Upper lobe of left lung (tissue), 6 donors: ENCODE measurements at regions not wholly inside any gene's neighbourhood (a gene's known extent, or its start where the extent isn't known, plus 50 kb on each side); places are given as distances from the start of the nearest gene placed in this dataset.

Experiments
- ATAC-seq, 2 donors: fragments of 200-7000 bp; cut with Tn5 transposase; one replicate each; pipeline ENCODE4 v1.9.1; 2022; ENCODE audit warnings: mild to moderate bottlenecking in 2 of 2, moderate library complexity in 2 of 2; ENCODE audit not compliant: low FRiP score in 2 of 2
- DNase-seq, 2 donors: peaks; one replicate each; pipeline ENCODE4 v3.0.0-alpha.2; 2019 to 2020
- H3K27ac ChIP-seq, 4 donors: fragments of 200-600 bp; sonication (generic); one replicate each; pipeline ENCODE4 v1.5.1; 2016 to 2019
- H3K27me3 ChIP-seq, 4 donors: fragments of 200-600 bp; sonication (generic); one replicate each; pipeline ENCODE4 v1.5.1; 2017 to 2019
- H3K36me3 ChIP-seq, 4 donors: fragments of 200-600 bp; sonication (generic); one replicate each; pipeline ENCODE4 v1.5.1; 2016 to 2019
- H3K4me1 ChIP-seq, 4 donors: fragments of 200-600 bp; sonication (generic); one replicate each; pipeline ENCODE4 v1.5.1; 2018 to 2019
- H3K4me3 ChIP-seq, 4 donors: fragments of 200-600 bp; sonication (generic); one replicate each; pipeline ENCODE4 v1.5.1; 2017 to 2019; ENCODE audit warnings: mild to moderate bottlenecking in 2 of 4, moderate library complexity in 1 of 4
- H3K9me3 ChIP-seq, 4 donors: fragments of 200-600 bp; sonication (generic); one replicate each; pipeline ENCODE4 v1.5.1; 2018 to 2019
- CTCF ChIP-seq, 6 experiments: fragments of 450-650 bp in 4 of 6; fragments of 200-600 bp in 2 of 6; sonication (generic) in 2 of 6; IDR thresholded peaks; one replicate each; pipeline ENCODE4 v1.5.1; 2016 to 2019; ENCODE audit warnings: antibody characterized with exemption in 6 of 6
- EP300 ChIP-seq, 4 donors: sonication (generic); formaldehyde crosslinking; IDR thresholded peaks; one replicate each; pipeline ENCODE4 v1.5.1; 2017; ENCODE audit warnings: antibody characterized with exemption in 4 of 4, control low read depth in 2 of 4
- POLR2A ChIP-seq, 4 donors: fragments of 450-650 bp; IDR thresholded peaks; one replicate each; pipeline ENCODE4 v1.5.1; 2016 to 2017; ENCODE audit warnings: antibody characterized with exemption in 4 of 4, mild to moderate bottlenecking in 2 of 4
- POLR2AphosphoS5 ChIP-seq, 2 donors: sonication (generic); formaldehyde crosslinking; IDR thresholded peaks; one replicate each; pipeline ENCODE4 v1.5.1; 2017; ENCODE audit warnings: antibody characterized with exemption in 2 of 2
- WGBS, 2 donors: methylation state at CpG; one replicate each; pipeline ENCODE4 v1.1.5; 2017 to 2018; 5-methylcytosine and 5-hydroxymethylcytosine counted together
- donor health status: DM: no; HTN: no; CAD: no; lungs with moderate emphysema.
- donor health status: DM: no; HTN: yes; CAD: no; lungs with severe emphysema.

- Histone ChIP-seq H3K9me3 (no peaks in the 10 kb centered on the region), H3K4me1 (no peaks in the 10 kb centered on the region), H3K36me3 (no peaks in the 10 kb centered on the region), H3K4me3 (no peak overlapping the region), H3K27ac (no peak overlapping the region), H3K27me3 (no peaks in the 10 kb centered on the region)
- DNase-seq (no peak), ATAC-seq (no peak)
- no peak for TF ChIP-seq POLR2AphosphoS5 (IDR thresholded peaks at IDR 0.05)
- 26% methylated on average over 1 of the region's 1 CpG; no CpG with 5 or more reads in 1 of the 2 donors for WGBS, 2 donors
These were observed 67.0 kb upstream of the RPS6KA3 start for GRCh38 chrX:20333672-20334071.

- Histone ChIP-seq H3K4me1 (no peaks in the 10 kb centered on the region), H3K36me3 (no peaks in the 10 kb centered on the region), H3K9me3 (no peaks in the 10 kb centered on the region), H3K4me3 (no peak overlapping the region), H3K27ac (no peak overlapping the region), H3K27me3 (no peaks in the 10 kb centered on the region)
- TF ChIP-seq CTCF (IDR thresholded peaks at IDR 0.05) (no peak), EP300 (IDR thresholded peaks at IDR 0.05) (no peak), POLR2AphosphoS5 (IDR thresholded peaks at IDR 0.05) (no peak), POLR2A (IDR thresholded peaks at IDR 0.05) (no peak)
- no peak for DNase-seq
- WGBS, 2 donors, result 79% methylated on average over 2 of the region's 2 CpGs; no CpG with 5 or more reads in 1 of the 2 donors
- ATAC-seq, result no peak
These were observed 63.8 kb upstream of the RPS6KA3 start for GRCh38 chrX:20330545-20330944.

GRCh38 chrX:20329435-20329834, 62.7 kb upstream of the RPS6KA3 start:
- Histone ChIP-seq H3K4me3 (no peak overlapping the region), H3K27ac (no peak overlapping the region), H3K9me3 (no peaks in the 10 kb centered on the region), H3K27me3 (no peaks in the 10 kb centered on the region), H3K4me1 (no peaks in the 10 kb centered on the region), H3K36me3 (no peaks in the 10 kb centered on the region)
- ATAC-seq, result no peak
- DNase-seq, result no peak
- TF ChIP-seq POLR2AphosphoS5 (IDR thresholded peaks at IDR 0.05) (no peak), EP300 (IDR thresholded peaks at IDR 0.05) (no peak), POLR2A (IDR thresholded peaks at IDR 0.05) (no peak), CTCF (IDR thresholded peaks at IDR 0.05) (no peak)
- WGBS, 2 donors, result 72 to 90% methylated on average over 3 of the region's 3 CpGs

GRCh38 chrX:20325786-20326388, 59.2 kb upstream of the RPS6KA3 start:
- Histone ChIP-seq H3K4me3 (no peak overlapping the region), H3K27me3 (no peaks in the 10 kb centered on the region), H3K9me3 (no peaks in the 10 kb centered on the region), H3K36me3 (no peaks in the 10 kb centered on the region), H3K27ac (no peak overlapping the region), H3K4me1 (no peaks in the 10 kb centered on the region)
- WGBS, 2 donors, result 83 to 93% methylated on average over 6 of the region's 6 CpGs
- DNase-seq (no peak), ATAC-seq (no peak)
- TF ChIP-seq CTCF (IDR thresholded peaks at IDR 0.05) (no peak), POLR2A (IDR thresholded peaks at IDR 0.05) (no peak), EP300 (IDR thresholded peaks at IDR 0.05) (no peak), POLR2AphosphoS5 (IDR thresholded peaks at IDR 0.05) (no peak)

GRCh38 chrX:20322887-20323286, 56.2 kb upstream of the RPS6KA3 start:
- no peak for ATAC-seq
- no peak for DNase-seq
- TF ChIP-seq CTCF (IDR thresholded peaks at IDR 0.05), result no peak
- Histone ChIP-seq H3K9me3 (no peaks in the 10 kb centered on the region), H3K4me3 (no peak overlapping the region), H3K27ac (no peak overlapping the region), H3K27me3 (no peaks in the 10 kb centered on the region), H3K4me1 (no peaks in the 10 kb centered on the region), H3K36me3 (no peaks in the 10 kb centered on the region)
- 84 to 86% methylated on average over 5 of the region's 5 CpGs for WGBS, 2 donors
